ENCODE measurements at regions not wholly inside any gene's neighbourhood (a gene's known extent, or its start where the extent isn't known, plus 50 kb on each side); places are given as distances from the start of the nearest gene placed in this dataset.

GRCh38 chr20:19104186-19104585, 108.3 kb upstream of the SLC24A3 start:
- no peak for TF ChIP-seq POLR2AphosphoS5 (IDR thresholded peaks at IDR 0.05; ENCODE audit: low read depth)
- TF ChIP-seq CTCF (IDR thresholded peaks at IDR 0.05; ENCODE audit: insufficient read depth, low read length), result no peak
- no peak for TF ChIP-seq REST (IDR thresholded peaks at IDR 0.05; ENCODE audit: insufficient replicate concordance, low read depth)

All from HL-60 (cell line).